ENCODE measurements at regions not wholly inside any gene's neighbourhood (a gene's known extent, or its start where the extent isn't known, plus 50 kb on each side); places are given as distances from the start of the nearest gene placed in this dataset.

GRCh38 chr13:89554801-89555200, 1792.7 kb upstream of the MIR17HG start:
- TF ChIP-seq POLR2A (IDR thresholded peaks at IDR 0.05; ENCODE audit: low read depth, low read length) (no peak), TAF1 (IDR thresholded peaks at IDR 0.05; ENCODE audit: borderline replicate concordance, low read depth, low read length) (no peak), POLR2AphosphoS5 (IDR thresholded peaks at IDR 0.05; ENCODE audit: low read depth, low read length) (no peak)

Measured in GM12892 (cell line).